GM19324 (cell line): ENCODE measurements at regions not wholly inside any gene's neighbourhood (a gene's known extent, or its start where the extent isn't known, plus 50 kb on each side); places are given as distances from the start of the nearest gene placed in this dataset.

Experiments used
- ATAC-seq: cut with Tn5 transposase; IDR thresholded peaks from one replicate; pipeline ENCODE4 v1.9.1; 2021; ENCODE audit warnings: mild to moderate bottlenecking, moderate library complexity; ENCODE audit not compliant: unreplicated experiment, low FRiP score

DNA sequence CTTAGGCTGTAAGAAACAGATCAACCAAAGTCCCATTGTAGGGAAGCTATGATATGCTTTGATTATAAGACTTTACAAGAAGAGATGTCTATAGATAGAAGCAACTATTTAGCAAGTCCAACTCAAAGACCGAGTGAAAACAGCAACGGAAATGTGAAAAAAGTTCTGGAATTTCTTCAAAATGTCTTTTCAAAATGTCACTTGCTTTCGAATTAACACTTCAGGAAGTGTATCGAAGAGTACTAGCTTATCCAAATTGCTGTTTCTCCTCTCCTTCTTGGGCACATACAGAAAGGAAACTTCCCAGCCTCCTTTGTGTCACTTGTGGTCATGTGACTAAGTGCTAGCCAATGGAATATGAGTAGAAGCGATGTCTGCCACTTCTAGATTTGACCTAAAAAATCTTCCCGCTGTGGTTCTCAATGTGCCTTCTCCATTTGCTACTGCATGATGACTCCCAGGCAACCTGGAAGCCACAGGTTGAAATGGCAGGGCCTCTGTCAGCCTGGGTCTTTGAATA lies 89.9 kb downstream of the TSEN15 start:
- no peak for ATAC-seq

DNA sequence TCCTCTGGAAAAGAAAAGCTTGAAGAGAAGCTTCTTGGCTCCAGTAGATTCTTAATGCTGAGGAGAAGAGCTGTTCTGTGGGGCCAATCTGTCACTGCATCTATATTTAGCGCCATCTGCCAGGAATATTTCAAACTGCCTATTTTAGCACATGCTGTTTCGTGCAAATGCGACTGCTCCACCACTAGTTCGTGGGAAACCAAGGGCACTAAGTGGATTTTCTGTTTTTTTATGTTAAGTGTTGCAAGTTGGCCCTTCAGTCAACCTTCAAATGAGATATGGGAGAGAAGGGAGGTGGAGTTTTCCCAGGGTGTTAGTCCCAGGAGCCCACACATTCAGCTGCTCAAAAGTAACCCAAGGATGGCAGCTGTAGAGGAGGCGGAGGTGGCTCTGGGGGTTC lies 91.9 kb downstream of the TSEN15 start:
- ATAC-seq: no peak

DNA sequence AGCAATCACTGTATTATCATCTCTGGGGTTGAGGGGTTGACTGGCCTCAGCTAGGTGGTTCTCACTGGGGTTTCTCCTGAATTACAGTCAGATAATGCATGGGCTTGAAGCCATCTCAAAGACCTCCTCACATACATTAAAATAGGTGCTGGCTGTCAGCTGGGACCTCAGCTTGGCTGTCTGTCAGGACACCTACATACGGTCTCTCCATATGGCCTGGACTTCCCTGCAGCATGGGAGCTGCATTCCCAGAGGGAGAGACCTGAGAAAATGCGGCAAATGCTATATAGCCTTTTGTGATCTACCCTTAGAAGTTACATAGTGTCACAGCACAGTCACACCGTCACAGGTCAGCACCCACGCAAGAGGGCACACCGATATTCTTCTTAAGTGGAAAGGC lies 93.6 kb downstream of the TSEN15 start:
- ATAC-seq: no peak

DNA sequence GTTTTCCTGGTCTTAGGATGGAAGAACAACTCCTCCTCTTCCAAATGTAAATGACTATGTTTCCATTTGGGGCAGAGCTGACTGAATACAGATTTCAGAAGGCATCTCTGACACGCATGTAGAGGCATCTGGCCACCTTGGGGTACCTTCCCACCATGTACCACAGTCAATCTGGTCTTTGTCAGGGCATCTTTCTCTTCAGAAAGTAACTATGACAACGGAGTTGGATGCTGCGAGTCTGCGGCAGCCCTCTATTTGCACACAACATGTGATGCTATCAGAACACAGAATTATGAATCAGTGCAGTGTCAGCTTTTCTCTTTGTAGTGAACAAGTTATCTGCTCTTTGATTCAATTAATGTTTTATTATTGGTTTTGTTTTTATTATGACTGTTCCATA lies 94.7 kb downstream of the TSEN15 start:
- no peak for ATAC-seq

DNA sequence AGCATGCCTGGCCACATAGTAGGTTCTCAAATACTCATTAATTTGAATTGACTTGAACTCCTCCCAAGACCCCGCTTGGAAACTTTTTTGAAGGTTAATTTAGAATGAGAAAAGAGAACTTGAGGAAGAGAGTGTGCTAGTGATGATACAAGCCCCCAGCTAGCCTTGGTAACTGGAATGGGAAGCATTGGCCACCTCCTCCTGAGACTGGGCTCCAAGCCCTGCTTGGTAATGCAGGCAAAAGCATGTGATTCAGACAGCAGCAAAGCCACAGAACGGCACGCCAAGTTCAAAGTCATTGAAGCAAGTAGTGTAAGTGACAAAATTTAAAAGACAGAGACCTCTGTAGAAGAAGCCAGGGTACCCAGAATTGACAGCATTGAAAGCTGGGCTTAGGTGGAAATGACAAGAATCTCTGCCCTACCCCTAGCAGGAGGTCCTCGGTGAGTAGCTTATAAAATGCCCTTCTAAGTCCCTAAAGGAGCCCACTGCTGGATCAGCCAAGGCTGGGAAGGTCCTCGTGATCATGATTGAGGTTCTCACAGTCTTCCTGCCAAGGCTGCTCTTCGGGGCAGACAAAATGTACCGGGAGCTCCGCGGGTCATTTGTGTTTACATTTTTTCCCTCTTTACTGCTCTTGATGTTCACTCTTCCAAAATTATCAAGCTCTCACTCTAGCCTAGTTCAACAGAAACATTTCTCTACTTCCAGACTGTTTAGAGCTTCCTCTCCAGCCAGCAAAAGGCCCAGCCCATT lies 99.4 kb downstream of the TSEN15 start:
- no peak for ATAC-seq

DNA sequence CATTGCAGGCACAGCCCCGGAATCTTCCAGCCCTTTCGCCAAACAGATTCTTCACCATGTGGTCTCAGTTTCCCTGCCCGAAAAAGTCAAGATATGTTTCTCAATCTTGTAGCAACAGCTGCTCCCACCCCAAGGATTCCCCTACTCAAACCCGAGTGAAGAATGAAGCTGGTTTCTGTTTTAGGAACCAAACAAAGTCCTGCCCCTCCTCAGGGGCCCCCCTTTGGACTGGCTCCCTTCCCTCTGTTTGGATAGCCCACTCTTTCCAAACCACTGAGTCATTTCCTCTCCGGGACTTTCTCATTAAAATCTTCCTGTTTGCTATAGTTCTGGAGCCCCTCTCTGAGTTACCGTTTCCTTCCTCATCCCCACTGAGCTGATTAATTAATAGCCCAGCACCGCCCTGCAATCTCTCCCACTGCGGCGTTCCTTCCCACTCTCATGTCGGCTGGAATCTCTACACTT lies 100.9 kb downstream of the TSEN15 start:
- no peak for ATAC-seq

DNA sequence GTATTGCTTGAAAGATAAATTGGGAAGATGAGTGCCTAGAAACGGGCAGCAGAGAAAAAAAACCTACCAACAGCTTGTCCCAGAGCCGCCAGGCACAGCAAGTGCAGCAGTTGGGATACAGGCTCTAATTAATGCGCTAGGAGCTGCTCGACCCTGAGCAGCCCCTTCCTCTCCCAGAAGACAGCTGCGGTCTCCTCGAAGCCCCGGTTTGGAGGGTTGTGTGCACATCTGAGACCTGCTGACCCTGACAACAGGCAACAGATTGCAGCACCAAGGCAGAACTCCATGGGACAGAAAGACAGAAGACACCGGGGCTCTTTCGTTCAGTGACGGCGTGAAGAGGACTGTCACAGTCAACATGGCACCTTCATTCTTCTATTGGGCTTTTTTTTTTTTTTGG lies 101.4 kb downstream of the TSEN15 start:
- no peak for ATAC-seq

DNA sequence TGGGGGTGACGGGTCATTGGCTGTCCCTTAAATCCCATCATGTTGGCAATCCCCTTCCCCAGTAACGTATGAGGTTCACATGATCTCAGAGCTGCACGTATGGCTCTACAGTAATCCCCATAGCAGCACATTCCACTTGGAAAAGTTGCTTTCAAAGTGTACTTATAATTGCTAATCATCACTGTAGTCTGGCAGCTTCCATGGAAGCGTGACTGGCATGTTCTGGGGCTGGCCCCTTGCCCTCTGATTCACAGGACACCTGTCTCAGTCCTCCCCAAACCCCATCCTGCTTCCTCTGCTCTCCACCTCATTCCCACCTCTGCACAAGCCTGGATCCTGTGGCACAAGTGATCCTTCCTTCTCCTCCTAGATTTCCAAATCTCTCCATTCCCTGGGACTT lies 102.2 kb downstream of the TSEN15 start:
- ATAC-seq: no peak

DNA sequence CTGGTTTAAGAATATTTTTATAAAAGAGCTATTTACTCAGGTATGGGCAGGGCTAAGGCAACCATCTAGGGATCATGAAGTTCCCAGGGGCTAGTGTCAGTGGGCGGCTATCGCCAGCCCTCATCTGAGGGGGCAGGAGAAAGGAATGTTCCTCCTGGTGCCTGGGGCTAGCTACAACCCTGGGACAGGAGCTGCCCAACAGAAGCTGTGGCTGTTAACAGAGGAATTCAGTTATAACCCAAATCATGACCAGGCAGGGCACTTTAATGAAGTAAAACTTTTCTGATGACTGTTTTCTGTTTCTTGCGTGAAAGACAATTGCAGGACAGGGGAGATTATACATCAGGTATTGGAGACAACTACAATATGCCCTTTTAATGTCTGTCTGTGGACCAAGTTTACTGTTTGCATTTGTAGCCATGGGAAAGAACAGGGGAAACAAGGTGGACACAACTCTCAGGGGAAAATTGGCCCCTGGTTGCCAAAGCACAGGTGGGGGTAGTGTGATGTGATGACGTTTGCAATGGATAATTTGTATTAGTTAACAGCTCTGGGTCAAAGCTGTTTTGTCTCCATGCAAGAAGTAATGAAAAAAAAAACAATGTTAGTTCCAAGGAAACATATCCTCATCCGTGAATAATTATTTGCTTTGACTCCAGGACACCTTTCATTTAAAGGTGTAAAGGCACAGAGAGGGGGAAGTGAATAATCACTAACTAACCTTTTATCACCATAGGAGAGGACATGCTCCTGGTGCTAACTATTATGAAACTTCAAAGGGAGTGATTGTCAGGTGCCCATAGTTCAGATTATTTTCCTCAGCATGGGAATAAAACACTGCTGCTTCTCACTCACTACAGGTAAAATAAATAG lies 105.2 kb downstream of the TSEN15 start:
- ATAC-seq: no peak

DNA sequence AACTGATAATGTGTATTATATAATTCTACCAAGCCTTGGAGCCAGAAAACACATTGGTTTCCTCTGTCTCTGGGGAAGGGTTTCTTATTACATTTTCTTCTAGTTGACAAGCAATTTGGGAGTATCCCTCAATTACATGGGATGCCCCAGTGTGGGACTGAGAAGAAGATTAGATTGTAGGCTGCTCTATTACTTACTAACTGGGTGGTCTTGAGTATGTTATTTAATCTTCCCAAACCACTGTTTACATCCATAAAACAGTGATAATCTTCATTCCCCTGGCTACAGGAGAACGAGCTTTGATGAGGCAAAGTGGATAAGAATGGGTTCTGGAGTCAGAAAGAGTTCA lies 105.8 kb downstream of the TSEN15 start:
- no peak for ATAC-seq

DNA sequence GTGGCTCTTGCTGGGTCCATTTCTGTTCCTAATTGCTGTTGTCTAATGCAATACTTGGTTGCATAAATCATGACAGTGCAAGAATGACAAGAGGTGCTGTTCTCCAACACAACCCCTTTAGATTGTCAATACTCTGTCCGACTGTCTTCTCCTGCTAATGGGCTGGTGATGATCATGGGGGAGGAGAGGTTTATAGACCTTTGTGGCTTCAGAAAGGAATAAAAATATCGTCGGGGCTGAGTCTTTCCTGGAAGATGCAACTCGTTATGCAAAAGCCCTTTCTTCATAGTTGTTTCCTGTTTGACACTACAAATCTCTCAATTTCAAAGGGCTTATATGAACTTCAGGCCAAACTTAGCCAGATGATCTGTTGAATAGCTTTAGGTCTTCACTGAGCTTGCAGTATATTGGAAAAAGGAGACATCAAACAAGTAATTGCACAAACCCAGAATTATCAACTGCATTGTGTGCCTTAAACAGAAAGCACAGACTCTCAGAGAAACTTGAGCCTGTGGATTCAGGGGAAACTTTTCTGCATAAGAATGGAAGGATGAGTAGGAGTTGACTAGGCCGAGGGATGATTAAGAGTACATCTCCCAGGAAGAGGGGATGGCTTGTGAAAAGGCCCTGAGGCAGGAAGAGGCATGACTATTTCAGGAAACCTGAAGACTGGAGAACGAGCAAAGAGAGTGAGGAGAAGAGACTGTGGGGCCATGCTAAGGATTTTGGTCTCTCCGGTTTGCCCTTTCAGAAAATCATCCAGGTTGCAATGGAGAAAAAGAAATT lies 107.6 kb downstream of the TSEN15 start:
- ATAC-seq: peak; percentile 46

DNA sequence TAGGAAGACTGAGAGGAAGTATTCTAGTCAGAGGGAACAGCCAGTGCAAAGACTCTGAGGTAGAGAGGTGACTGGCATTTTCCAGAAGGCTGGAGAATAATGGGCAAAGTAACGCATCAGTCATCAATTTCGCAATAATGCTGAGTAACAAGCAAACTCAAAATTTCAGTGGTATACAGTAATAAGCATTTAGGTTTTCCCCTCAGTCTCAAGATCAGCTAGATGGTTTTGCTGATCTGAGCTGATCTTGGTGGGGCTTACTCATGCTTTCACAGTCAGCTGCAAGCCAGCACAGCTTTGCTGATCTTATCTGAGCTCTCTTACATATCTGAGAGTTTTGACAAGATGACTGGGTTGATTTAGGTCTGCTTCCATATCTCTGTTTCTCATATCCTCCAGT lies 108.7 kb downstream of the TSEN15 start:
- ATAC-seq: no peak

DNA sequence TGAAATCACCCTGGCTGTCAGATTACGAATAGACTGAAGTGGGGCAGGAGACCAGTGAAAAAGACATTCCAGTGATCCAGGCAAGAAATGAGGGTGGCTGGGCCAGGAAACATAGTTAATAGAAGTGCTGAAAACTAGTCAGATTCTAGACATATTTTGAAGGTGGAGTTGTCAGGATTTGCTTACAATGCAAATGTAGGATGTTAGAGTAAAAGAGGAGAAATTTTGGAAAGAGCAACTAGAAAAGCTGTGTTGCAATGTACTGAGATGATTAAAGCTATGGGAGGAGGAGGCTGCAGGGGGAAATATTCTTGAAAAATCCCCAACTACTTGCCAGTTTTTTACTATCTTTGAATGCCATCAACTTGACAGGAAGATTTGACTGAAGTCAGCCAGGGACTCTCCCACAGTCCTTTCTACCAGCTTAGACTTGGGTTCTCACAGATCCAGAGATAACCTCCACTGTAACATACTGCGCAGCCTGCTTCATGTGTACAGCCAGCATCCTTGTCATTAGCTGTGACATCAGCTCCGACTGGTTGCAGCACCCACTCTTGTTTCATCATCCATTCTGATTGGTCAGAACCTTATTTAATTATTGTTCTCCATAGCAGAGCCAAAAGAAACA lies 109.7 kb downstream of the TSEN15 start:
- ATAC-seq: no peak

DNA sequence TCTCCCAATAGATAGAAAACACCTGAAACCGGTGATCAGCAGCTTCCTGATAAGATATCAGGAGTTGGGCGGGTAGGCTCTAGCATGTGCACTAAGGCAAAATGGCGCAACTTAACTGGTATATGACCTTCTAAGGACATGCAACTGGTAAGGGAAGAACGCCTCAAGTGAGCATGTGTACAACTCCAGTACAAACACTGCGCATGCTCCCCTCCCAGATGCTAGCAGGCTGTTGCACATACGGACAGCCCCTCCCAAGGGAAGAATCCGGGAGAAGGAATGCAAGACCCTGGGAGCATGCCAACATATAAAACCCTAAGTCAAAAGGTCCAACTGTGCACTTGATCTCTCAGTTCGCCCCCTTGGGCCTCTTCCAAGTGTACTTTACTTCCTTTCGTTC lies 110.8 kb downstream of the TSEN15 start:
- ATAC-seq: no peak

DNA sequence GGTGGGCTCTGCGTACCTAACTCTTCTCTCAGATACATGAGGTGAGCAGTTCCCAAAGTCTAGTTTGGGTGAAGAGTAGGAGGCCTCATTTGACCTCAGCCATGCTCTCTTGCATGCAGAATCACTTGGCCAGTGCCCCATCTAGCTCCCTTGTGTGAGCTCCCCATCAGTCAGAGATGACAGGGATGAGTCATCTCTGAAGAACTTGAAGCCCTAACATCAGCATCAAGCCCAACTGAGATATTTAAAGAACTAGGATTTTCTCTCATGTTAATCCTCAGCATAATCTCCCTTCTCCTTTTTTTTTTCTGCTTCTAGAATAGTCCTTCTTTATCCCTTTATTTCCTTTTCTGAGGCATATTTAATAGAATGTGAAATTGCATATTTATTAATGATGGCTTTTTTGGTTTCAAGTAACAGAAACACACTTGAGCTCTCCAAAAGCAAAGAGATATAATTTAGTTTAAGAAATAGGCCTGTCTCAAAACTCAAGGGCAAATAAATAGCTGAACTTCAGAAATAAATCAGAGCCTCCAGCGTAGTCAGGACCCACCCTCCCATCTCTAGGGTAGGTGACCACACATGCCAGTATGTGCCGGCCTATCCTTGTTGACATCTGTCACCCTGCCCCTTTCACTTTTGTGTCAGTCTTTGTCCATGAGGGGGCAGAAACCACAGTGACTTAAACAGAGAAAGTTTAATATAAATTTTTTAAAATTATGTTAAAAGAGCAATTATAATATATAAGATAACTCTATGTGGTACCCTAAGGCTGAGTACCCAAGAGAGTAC lies 112.3 kb downstream of the TSEN15 start:
- no peak for ATAC-seq

DNA sequence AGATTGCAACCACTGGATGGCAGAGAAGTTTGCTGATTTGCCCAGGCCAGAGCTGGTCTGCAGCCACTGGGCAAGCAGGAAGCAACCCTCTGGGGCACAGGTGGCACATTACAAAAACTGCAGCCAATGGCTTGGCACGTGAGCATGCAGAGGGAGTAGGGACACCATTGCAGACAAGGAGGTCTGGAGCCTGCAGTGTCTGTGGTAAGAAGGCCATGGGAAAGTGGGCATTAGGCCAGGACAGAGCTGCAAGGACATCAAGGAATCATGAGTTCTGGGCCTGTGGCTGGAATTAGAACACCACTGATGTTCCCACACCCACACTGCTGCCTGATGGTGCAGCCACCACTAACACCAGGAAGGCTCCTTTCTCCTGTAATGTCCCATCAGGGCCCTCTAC lies 113.0 kb downstream of the TSEN15 start:
- ATAC-seq: no peak

DNA sequence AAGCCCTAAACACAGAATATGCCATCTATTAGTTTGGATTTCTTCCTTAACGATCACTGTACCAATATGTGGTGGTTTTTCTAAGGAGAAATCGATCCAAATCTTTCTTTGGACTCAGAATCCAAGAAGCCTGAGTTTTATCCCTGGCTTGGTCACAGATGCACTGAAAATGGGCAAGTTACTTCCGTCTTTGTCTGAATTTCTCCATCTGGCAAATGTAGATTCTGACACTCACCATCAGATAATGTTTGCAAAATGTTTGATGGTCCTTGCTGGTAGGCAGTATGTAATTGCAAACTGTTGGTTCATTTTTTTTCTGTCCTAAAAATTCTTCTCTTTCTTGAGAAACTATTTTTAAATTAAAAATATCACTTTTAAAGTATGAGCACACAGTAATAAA lies 115.0 kb downstream of the TSEN15 start:
- no peak for ATAC-seq

DNA sequence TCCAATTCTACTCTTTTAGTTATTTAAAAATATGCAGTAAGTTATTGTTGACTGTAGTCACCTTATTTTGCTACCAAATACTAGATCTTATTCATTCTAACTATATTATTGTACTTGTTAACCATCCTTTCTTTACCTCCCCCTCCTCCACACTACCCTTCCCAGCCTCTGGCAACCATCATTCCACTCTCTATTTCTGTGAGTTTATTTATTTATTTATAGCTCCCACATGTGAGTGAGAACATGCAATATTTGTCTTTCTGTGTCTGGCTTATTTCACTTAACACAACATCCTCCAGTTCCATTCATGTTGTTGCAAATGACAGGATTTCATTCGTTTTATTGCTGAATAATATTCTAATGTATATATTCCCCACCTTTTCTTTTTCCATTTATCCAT lies 115.8 kb downstream of the TSEN15 start:
- ATAC-seq: no peak

DNA sequence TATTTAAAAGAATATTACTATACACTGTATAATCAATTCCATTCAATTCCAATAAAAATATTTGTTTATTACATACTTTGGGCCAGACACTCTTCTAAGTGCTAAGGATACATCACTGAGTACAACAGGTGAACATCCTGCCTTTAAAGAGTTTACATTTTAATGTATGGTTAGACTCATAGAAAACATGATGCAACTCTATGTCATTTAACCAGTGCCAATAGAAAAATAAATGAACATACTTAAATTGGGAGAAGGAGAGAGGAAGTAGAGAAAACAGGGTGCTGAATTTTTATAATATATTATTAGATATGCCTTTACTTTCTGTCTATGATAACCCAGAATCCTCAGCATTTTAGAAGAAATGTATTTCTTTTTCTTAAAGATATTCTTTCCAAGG lies 119.2 kb downstream of the TSEN15 start:
- ATAC-seq: no peak

DNA sequence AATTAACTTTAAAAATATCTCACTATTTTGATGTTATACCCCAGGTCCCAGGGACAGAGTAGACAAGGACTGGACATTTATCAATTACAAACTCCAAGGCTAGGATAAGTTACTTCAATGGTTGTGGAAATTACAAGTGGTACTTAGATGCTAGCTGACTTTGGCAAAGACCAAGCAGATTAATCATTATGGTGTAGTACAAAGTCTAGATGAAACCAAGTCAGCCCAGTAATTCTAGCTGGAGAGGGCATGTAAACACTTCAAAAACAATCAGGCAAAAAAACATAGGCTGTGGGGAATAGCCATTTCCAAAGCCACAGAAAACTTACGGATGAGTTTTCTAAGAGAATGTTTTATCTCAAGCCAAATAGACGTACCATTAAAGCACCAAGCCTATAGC lies 124.5 kb downstream of the TSEN15 start:
- ATAC-seq: no peak
